Kidney (tissue), 13 donors: ENCODE measurements at regions not wholly inside any gene's neighbourhood (a gene's known extent, or its start where the extent isn't known, plus 50 kb on each side); places are given as distances from the start of the nearest gene placed in this dataset.

Experiments
- DNase-seq, 5 donors: peaks; one replicate each; pipeline ENCODE4 v3.0.0-alpha.2; 2013 to 2020
- FAIRE-seq: peaks from 2 replicates; lab custom pipeline; 2012; peaks lifted over from hg19 to GRCh38; lab: Jason Lieb, UNC
- H3K27ac ChIP-seq, 2 donors: one replicate each; pipeline ENCODE4 v1.7.0; 2013; ENCODE audit warnings: low read depth in 2 of 2, low read length in 2 of 2, inconsistent platforms in 1 of 2
- H3K27me3 ChIP-seq: one replicate; pipeline ENCODE4 v1.7.1; 2013; ENCODE audit warnings: low read length, inconsistent platforms; ENCODE audit not compliant: control insufficient read depth, insufficient read depth
- H3K36me3 ChIP-seq, 3 donors: one replicate each; pipeline versions ENCODE4 v1.7.0 to v1.7.1; 2013; ENCODE audit warnings: low read length in 3 of 3, control low read depth in 1 of 3, inconsistent platforms in 1 of 3; ENCODE audit not compliant: insufficient read depth in 3 of 3, control insufficient read depth in 2 of 3
- H3K4me1 ChIP-seq, 3 donors: one replicate each; pipeline versions ENCODE4 v1.7.0 to v1.7.1; 2013; ENCODE audit warnings: low read length in 3 of 3, inconsistent platforms in 1 of 3, low read depth in 1 of 3; ENCODE audit not compliant: control insufficient read depth in 2 of 3, insufficient read depth in 2 of 3
- H3K4me3 ChIP-seq, 3 donors: one replicate each; pipeline versions ENCODE4 v1.7.0 to v1.8.1; 2013; ENCODE audit warnings: low read length in 3 of 3, control low read depth in 1 of 3, inconsistent platforms in 1 of 3
- H3K9ac ChIP-seq, 3 donors: one replicate each; pipeline versions ENCODE4 v1.7.0 to v1.7.1; 2013; ENCODE audit warnings: low read length in 3 of 3, control low read depth in 1 of 3, inconsistent platforms in 1 of 3
- H3K9me3 ChIP-seq, 3 donors: one replicate each; pipeline versions ENCODE4 v1.7.0 to v1.7.1; 2013; ENCODE audit warnings: low read length in 3 of 3, control low read depth in 1 of 3, inconsistent platforms in 1 of 3; ENCODE audit not compliant: control insufficient read depth in 2 of 3, insufficient read depth in 1 of 3
- intact Hi-C: fragments of 100-400 bp; cut with DNase I; formaldehyde crosslinking; loops from one replicate; pipeline ENCODE4 v1.11.1; 2022
- TF ChIP-seq, protein P1 (sequence below): IDR thresholded peaks from 3 replicates; pipeline ENCODE4 v1.5.1; 2012; ENCODE audit warnings: mild to moderate bottlenecking, moderate library complexity, borderline replicate concordance; ENCODE audit not compliant: insufficient read depth; ENCODE audit errors: extremely low read depth
- donor health status: control.
- donor health status: control.
- donor health status: control.
- donor health status: control.
- donor health status: control.
- donor health status: DM: yes; HTN: yes; CAD: no.
- donor health status: Normal renal cell carcinoma (clear cell type).

DNA sequence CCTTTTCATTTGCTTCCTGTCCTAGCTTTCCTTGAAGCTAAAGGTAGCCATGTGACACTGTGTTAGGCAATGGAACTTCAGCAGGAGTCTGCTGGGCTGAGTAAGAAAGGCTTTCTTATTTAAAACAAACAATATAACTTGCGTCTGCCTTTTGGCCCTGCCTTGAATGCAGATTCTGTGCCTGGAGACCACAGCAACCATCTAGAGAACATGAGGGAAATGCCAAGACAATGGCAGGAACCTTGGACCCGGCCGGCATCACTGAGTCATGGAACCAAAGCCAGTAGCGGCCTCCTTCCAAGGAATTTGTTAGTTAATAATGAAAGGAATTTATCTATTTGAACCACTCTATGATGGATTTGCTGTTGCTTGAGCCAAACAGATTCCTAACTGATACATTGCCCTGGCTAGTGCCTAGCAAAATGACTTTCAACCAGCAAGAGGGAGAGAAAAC is 207.5 kb upstream of the EPHA4 start:
- Histone ChIP-seq H3K27ac (no peak overlapping the region), H3K4me3 (no peak overlapping the region), H3K36me3 (no peaks in the 10 kb centered on the region), H3K9ac (no peak overlapping the region), H3K27me3 (no peaks in the 10 kb centered on the region), H3K9me3 (no peaks in the 10 kb centered on the region), H3K4me1 (no peaks in the 10 kb centered on the region)
- FAIRE-seq (no peak), DNase-seq (no peak)
- intact Hi-C loops, result no loop called here
- TF ChIP-seq, protein P1, sequence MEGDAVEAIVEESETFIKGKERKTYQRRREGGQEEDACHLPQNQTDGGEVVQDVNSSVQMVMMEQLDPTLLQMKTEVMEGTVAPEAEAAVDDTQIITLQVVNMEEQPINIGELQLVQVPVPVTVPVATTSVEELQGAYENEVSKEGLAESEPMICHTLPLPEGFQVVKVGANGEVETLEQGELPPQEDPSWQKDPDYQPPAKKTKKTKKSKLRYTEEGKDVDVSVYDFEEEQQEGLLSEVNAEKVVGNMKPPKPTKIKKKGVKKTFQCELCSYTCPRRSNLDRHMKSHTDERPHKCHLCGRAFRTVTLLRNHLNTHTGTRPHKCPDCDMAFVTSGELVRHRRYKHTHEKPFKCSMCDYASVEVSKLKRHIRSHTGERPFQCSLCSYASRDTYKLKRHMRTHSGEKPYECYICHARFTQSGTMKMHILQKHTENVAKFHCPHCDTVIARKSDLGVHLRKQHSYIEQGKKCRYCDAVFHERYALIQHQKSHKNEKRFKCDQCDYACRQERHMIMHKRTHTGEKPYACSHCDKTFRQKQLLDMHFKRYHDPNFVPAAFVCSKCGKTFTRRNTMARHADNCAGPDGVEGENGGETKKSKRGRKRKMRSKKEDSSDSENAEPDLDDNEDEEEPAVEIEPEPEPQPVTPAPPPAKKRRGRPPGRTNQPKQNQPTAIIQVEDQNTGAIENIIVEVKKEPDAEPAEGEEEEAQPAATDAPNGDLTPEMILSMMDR, result no peak

DNA sequence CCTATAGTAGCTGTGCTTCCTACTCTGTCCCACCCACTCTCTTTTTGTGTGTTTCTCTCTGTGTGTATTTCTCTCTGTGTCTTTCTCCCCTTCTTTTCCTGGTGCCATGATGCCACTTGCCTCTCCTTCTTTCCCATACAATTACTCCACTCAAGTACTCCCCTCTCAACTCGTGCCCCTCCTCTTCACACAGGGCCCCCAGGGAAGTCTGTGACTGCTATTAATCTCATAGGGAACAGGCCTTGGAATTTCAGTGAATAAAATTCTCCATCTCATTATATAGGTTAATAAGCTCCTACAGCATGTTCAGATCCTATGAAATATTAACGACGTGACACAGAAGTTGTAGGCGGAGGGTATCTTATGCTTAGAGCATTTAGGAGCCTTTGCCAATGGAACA is 205.9 kb upstream of the EPHA4 start:
- FAIRE-seq, result no peak
- no peaks in the 10 kb centered on the region for H3K27me3 ChIP-seq
- H3K9ac ChIP-seq, result no peak overlapping the region
- no peaks in the 10 kb centered on the region for H3K36me3 ChIP-seq
- no peaks in the 10 kb centered on the region for H3K4me1 ChIP-seq
- no peak for DNase-seq
- intact Hi-C loops, result no loop called here
- H3K27ac ChIP-seq, result no peak overlapping the region
- TF ChIP-seq, protein P1, result no peak
- no peak overlapping the region for H3K4me3 ChIP-seq
- H3K9me3 ChIP-seq, result no peaks in the 10 kb centered on the region

DNA sequence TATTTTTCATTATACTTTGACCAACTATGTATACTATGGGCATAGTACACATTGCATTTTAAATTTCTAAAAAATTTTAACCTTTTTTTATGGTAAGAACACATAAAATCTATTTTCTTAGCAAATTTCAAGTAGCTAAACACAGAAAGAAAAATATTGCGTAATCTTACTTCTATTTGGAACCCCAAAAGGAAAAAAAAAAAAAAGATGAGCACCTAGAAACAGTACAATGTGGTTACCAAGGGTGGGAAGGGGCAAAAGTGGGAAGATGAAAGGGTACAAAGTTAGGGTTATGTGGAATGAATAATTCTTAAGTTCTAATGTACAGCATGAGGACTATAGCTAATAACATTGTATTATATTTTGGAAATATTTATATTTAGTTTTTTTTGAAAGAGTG is 205.0 kb upstream of the EPHA4 start:
- Histone ChIP-seq H3K9me3 (no peaks in the 10 kb centered on the region), H3K4me1 (no peaks in the 10 kb centered on the region), H3K36me3 (no peaks in the 10 kb centered on the region), H3K4me3 (no peak overlapping the region), H3K9ac (no peak overlapping the region), H3K27me3 (no peaks in the 10 kb centered on the region), H3K27ac (no peak overlapping the region)
- intact Hi-C loops, result no loop called here
- DNase-seq (no peak), FAIRE-seq (no peak)
- TF ChIP-seq, protein P1, result no peak

DNA sequence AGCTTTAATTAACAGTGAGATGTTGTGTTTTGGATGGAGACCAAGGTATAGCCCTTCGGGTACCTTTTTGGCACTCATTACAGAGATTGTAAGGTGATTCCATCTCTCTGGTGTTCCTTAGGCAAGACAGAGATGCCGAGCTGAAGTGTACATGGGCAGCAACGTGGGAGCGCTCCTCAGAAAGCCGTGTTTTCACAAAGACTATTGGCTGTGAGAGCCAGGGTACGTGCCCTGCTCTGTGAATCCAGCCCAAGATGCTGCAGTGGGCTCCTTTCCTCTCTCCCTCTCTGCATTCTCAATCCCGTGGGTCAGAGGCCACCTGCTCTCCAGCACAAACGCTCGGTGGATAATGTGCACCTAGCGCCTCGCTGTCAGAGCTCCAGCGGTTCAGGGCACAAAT is 203.0 kb upstream of the EPHA4 start:
- Histone ChIP-seq H3K36me3 (no peaks in the 10 kb centered on the region), H3K4me1 (no peaks in the 10 kb centered on the region), H3K9ac (no peak overlapping the region), H3K27me3 (no peaks in the 10 kb centered on the region), H3K27ac (no peak overlapping the region), H3K4me3 (no peak overlapping the region), H3K9me3 (no peaks in the 10 kb centered on the region)
- intact Hi-C loops, result no loop called here
- DNase-seq (no peak), FAIRE-seq (no peak)
- TF ChIP-seq, protein P1, result no peak
